ENCODE measurements at regions not wholly inside any gene's neighbourhood (a gene's known extent, or its start where the extent isn't known, plus 50 kb on each side); places are given as distances from the start of the nearest gene placed in this dataset.

- no peak for TF ChIP-seq CTCF (IDR thresholded peaks at IDR 0.05; ENCODE audit: low read depth, low read length)
- no peak for TF ChIP-seq POLR2A (IDR thresholded peaks at IDR 0.05; ENCODE audit: extremely low read depth, insufficient read length)
These were observed 147.9 kb upstream of the TBCA start for GRCh38 chr5:77924081-77924480.

Data from NB4 (cell line).